ENCODE measurements at regions not wholly inside any gene's neighbourhood (a gene's known extent, or its start where the extent isn't known, plus 50 kb on each side); places are given as distances from the start of the nearest gene placed in this dataset.

- TF ChIP-seq CTCF (IDR thresholded peaks at IDR 0.05) (peak; percentile 51 to 89 (median 78)), POLR2A (IDR thresholded peaks at IDR 0.05) (no peak)
Measured at GRCh38 chrX:13487731-13488505, 81.5 kb upstream of the EGFL6 start.

All from adrenal gland (tissue), 5 donors.